Retinal pigment epithelial cell (primary cell): ENCODE measurements at regions not wholly inside any gene's neighbourhood (a gene's known extent, or its start where the extent isn't known, plus 50 kb on each side); places are given as distances from the start of the nearest gene placed in this dataset.
A peak's percentile ranks its signal among the peaks of the same experiment; 100 is the strongest.

ENCODE experiments used
- DNase-seq: peaks from one replicate; pipeline ENCODE4 v3.0.0-alpha.2; 2010; ENCODE audit warnings: low read depth
- H3K4me3 ChIP-seq: 2 replicates; pipeline ENCODE4 v1.5.1; 2011; ENCODE audit warnings: mild to moderate bottlenecking, low read length, control low read depth, moderate library complexity
- TF ChIP-seq, protein P1 (sequence below): conservative IDR thresholded peaks from 2 replicates; pipeline ENCODE4 v1.5.1; 2011; ENCODE audit warnings: low read depth, low read length, control low read depth, inconsistent platforms

DNA sequence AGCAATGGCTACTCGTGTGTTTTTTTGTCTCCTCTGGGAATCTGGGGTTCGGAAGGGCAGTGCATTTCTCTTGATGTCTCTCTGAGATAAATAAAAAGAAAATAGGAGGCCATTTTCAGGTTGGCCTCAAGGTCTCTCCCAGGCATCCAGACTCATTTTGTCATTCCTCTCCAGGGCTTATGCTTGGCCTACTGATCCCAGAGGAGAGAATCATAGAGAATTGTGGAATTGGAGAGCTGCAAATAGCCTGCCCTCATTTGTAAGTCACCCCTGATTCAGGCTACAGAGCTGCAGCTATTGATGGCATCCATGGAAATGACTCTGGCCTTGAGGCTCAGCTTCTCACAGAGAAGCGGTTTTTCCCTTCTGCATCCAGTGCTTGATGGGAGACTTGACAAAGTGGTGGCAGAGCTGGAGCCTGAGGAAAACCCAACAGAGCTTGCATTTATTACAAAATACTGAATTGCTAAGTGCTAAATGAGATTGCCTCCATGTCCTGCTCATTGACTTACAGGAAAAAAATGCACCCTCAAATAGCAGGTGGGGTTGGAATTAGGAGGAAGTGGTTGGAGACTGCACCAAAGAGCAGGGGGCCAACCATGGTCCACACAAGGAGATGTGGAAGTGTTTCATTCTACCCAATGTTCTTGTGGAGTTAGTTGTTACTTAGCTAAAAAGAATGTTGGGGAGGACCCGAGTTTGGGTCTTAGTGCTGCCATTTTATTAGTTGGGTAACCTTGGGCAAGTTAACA, 140.4 kb downstream of the S1PR1 start:
- DNase-seq, result no peak
- TF ChIP-seq, protein P1, sequence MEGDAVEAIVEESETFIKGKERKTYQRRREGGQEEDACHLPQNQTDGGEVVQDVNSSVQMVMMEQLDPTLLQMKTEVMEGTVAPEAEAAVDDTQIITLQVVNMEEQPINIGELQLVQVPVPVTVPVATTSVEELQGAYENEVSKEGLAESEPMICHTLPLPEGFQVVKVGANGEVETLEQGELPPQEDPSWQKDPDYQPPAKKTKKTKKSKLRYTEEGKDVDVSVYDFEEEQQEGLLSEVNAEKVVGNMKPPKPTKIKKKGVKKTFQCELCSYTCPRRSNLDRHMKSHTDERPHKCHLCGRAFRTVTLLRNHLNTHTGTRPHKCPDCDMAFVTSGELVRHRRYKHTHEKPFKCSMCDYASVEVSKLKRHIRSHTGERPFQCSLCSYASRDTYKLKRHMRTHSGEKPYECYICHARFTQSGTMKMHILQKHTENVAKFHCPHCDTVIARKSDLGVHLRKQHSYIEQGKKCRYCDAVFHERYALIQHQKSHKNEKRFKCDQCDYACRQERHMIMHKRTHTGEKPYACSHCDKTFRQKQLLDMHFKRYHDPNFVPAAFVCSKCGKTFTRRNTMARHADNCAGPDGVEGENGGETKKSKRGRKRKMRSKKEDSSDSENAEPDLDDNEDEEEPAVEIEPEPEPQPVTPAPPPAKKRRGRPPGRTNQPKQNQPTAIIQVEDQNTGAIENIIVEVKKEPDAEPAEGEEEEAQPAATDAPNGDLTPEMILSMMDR, result no peak
- no peak overlapping the region for H3K4me3 ChIP-seq

DNA sequence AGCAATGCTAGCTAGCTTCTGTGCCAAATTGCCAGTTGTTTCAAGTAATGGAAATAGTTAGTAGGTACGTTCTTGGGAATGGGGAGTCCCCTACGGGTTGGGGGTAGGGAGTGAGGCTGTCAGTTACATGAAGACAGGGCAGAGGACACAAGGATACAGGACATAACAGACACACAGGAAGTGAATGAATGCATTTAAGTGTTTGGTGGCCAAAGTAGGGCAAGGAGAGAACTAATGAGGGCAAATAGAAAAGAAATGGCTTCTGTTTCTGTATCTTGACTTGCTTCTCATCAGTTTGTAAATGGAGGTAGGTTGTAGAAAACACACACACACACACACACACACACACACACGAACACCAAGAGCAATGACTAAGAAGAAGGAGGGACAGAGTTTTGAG, 142.2 kb downstream of the S1PR1 start:
- no peak overlapping the region for H3K4me3 ChIP-seq
- TF ChIP-seq, protein P1, result no peak
- DNase-seq, result no peak

DNA sequence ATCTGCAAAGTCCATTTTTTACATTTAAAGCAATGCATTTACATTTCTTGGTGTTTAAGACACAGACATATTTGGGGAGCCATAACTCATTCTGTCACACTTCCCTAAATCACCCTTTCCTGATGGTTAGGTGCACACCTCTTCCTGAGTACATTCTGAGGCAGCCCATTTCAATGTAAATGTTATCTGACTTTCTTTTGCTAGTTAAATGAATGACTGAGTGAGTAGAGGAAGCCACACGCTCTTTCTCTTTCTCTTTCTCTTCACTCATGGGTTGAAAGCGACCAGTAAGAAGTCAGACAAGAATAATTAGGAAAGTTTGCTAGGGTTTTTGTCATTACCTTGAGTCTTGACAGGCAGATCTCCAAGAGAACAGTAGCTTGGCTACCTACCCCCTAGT, 143.1 kb downstream of the S1PR1 start:
- no peak for DNase-seq
- no peak overlapping the region for H3K4me3 ChIP-seq
- TF ChIP-seq, protein P1, result no peak

DNA sequence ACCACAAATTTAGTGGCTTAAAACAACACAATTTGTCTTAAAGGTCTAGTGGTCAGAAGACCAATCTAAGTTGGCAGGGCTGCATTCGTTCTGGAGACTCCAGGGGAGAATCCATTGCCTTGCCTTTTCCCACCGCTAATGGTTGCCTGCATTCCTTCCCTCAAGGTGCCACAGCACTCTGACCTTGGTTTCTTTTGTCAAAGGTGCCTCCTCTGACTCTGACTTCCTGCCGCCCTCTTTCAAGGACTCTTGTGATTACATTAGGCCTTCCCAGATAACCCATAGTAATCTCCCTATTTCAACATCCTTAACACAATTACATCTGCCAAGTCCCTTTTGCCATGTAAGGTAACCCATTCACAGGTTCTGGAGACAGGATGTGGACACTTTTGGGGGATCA, 145.3 kb downstream of the S1PR1 start:
- no peak for DNase-seq
- TF ChIP-seq, protein P1, result no peak
- H3K4me3 ChIP-seq, result no peak overlapping the region

DNA sequence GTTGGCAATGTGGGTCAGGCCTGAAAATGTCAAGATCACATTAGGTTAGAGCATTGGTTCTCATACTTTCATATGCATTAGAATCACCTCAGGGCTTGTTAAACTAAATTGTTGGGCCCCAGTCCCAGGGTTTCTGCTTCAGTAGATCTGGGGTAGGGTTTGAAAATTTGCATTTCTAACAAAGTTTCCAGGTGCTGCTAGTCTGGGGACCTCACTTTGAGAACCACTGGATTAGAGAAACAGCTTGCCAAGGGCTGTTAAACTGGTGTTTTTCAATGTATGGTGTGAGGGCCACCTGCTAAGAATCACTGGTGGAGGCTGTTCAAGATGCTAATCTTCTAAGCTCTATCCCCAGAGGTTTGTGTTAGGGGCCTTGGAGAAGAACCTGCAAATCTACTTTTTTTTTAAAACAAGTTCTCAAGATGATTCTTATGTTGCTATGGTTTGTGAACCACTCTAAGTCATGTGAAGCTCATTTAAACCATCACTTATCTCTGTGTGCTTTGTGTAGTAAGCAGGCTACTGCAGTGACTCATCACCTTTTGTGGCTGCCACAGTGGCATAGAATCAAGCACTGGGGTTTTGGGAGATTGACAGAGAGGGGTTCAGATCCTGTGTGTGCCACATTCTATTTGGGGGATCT, 152.2 kb downstream of the S1PR1 start:
- DNase-seq, result peak; percentile 25
- TF ChIP-seq, protein P1, result no peak
- H3K4me3 ChIP-seq, result no peak overlapping the region

DNA sequence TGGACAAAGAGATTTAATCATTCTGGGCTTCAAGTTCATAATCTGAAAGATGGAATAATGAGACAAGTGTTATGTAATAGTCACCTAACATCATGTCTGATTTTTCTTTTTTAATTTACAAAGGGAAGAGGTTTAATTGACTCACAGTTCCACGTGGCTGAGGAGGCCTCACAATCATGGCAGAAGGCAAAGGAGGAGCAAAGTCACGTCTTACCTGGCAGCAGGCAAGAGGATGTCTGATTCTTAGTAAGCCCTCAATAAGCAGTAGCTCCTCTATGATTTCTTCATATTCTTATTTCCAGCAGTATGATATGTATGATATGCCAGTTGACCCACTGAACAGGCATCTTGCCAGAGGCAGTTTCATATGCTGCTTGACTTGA, 152.7 kb downstream of the S1PR1 start:
- H3K4me3 ChIP-seq, result no peak overlapping the region
- no peak for DNase-seq
- TF ChIP-seq, protein P1, result no peak

DNA sequence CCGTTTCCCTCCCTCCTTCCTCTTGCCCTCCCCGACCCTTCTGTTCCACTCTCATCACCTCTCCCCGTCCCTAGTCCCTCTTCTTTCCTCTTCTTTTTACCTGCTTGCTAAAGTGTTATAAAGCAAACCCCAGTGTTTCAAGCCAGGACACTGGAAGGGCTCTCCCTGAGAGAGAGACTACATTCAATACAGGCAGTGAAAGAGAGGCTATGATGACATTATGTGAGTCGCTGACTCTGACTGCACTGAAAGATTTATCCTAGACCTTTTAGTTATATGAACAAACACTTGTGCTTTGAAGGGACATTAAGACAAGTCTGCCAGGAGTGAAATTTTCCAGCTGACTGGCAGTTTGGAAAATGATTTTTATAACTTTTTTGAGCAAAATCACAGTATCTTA, 155.7 kb downstream of the S1PR1 start:
- H3K4me3 ChIP-seq, result no peak overlapping the region
- DNase-seq, result no peak
- TF ChIP-seq, protein P1, result no peak
